OCI-LY7 (cell line): ENCODE measurements at regions not wholly inside any gene's neighbourhood (a gene's known extent, or its start where the extent isn't known, plus 50 kb on each side); places are given as distances from the start of the nearest gene placed in this dataset.

Source experiments
- BruUV-seq: library from RNA; stranded (reverse); fragments of 400-500 nt; replicated peaks from 2 replicates; lab custom pipeline; 2021; lab: Mats Ljungman, UMichigan
- CTCF ChIA-PET: fragments of 300-600 bp; sonication (Branson Sonifier 250); formaldehyde crosslinking; loops from one replicate; lab custom pipeline; 2022; ENCODE audit warnings: antibody characterized with exemption; ENCODE audit not compliant: unreplicated experiment; lab: Charles Lee
- POLR2A ChIA-PET: fragments of 300-600 bp; sonication (Branson Sonifier 250); formaldehyde crosslinking; loops from one replicate; lab custom pipeline; 2022; ENCODE audit warnings: antibody characterized with exemption; lab: Charles Lee
- DNase-seq: peaks from one replicate; pipeline ENCODE4 v3.0.0-alpha.2; 2015; ENCODE audit warnings: low spot score
- H2AFZ ChIP-seq: fragments of 200-600 bp; sonication (generic), shearing (Covaris generic); 2 replicates; pipeline ENCODE4 v1.6.1; 2014; ENCODE audit warnings: mild to moderate bottlenecking, antibody characterized with exemption, low read length, moderate library complexity
- H3K27ac ChIP-seq: fragments of 200-600 bp; sonication (generic); 2 replicates; pipeline ENCODE4 v1.5.1; 2014; ENCODE audit warnings: mixed run types, low read depth, mild to moderate bottlenecking, moderate library complexity, low read length, inconsistent platforms; ENCODE audit not compliant: poor library complexity, severe bottlenecking
- H3K36me3 ChIP-seq: fragments of 200-600 bp; sonication (generic); 2 replicates; pipeline ENCODE4 v1.6.1; 2014; ENCODE audit warnings: mild to moderate bottlenecking, antibody characterized with exemption, low read length, moderate library complexity, mixed read lengths; ENCODE audit not compliant: insufficient read depth
- H3K4me1 ChIP-seq: fragments of 200-600 bp; sonication (generic); 2 replicates; pipeline ENCODE4 v1.5.1; 2014; ENCODE audit warnings: mild to moderate bottlenecking, low read length; ENCODE audit not compliant: insufficient read depth, poor library complexity, severe bottlenecking
- H3K4me2 ChIP-seq: fragments of 200-600 bp; sonication (generic); 2 replicates; pipeline ENCODE4 v1.6.1; 2014; ENCODE audit warnings: mild to moderate bottlenecking, low read length
- H3K4me3 ChIP-seq: fragments of 200-600 bp; sonication (generic); 2 replicates; pipeline ENCODE4 v1.5.1; 2014; ENCODE audit warnings: mild to moderate bottlenecking, low read depth, low read length; ENCODE audit not compliant: poor library complexity, severe bottlenecking
- H3K79me2 ChIP-seq: fragments of 200-600 bp; sonication (generic); 2 replicates; pipeline ENCODE4 v1.6.1; 2016; ENCODE audit warnings: low read depth, mild to moderate bottlenecking, low read length, moderate library complexity, mixed read lengths; ENCODE audit not compliant: insufficient read depth
- H3K9me2 ChIP-seq: fragments of 200-600 bp; sonication (generic); 2 replicates; pipeline ENCODE4 v1.6.1; 2016; ENCODE audit warnings: mild to moderate bottlenecking, low read length, mixed read lengths; ENCODE audit not compliant: insufficient read depth
- H3K9me3 ChIP-seq: fragments of 200-600 bp; sonication (generic); 2 replicates; pipeline ENCODE4 v1.6.1; 2014; ENCODE audit warnings: mild to moderate bottlenecking, mixed run types, low read length, mixed read lengths
- H4K20me1 ChIP-seq: fragments of 200-600 bp; sonication (generic); 2 replicates; pipeline ENCODE4 v1.6.1; 2014; ENCODE audit warnings: mild to moderate bottlenecking, antibody characterized with exemption, low read length, moderate library complexity, mixed read lengths; ENCODE audit not compliant: insufficient read depth
- EZH2phosphoT487 ChIP-seq: fragments of 200-600 bp; sonication (generic); IDR thresholded peaks from 2 replicates; pipeline ENCODE4 v1.6.1; 2018; ENCODE audit warnings: low read depth, borderline replicate concordance, mild to moderate bottlenecking, mixed run types, antibody characterized with exemption, low read length, moderate library complexity, mixed read lengths
- intact Hi-C: fragments of 100-400 bp; cut with micrococcal nuclease; formaldehyde crosslinking; loops from one replicate; pipeline ENCODE4 v1.10.0; 2022; ENCODE audit not compliant: unreplicated experiment
- TF ChIP-seq, protein P1 (sequence below): fragments of 200-600 bp; sonication (generic); conservative IDR thresholded peaks from 2 replicates; pipeline ENCODE4 v1.5.1; 2014; ENCODE audit warnings: mild to moderate bottlenecking, antibody characterized with exemption, low read length, moderate library complexity, mixed read lengths

DNA sequence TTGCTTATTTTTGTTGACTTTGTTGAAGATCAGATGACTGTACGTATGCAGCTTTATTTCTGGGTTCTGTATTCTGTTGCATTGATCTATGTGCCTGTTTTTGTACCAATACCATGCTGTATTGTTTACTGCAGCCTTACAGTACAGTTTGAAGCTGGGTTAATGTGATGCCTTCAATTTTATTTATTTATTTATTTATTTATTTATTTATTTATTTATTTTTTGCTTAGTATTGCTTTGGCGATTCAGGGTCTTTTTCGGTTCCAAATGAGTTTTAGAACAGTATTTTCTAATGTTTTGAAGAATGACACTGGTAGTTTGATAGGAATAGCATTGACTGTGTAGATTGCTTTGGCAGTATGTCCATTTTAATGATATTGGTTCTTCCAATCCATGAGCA lies 210.3 kb downstream of the EPM2A start:
- Histone ChIP-seq H3K36me3 (no peaks in the 10 kb centered on the region), H3K9me2 (no peaks in the 10 kb centered on the region), H4K20me1 (no peaks in the 10 kb centered on the region), H3K27ac (no peak overlapping the region), H3K9me3 (no peaks in the 10 kb centered on the region), H3K4me3 (no peak overlapping the region), H3K4me2 (no peak overlapping the region), H2AFZ (no peak overlapping the region), H3K4me1 (no peaks in the 10 kb centered on the region), H3K79me2 (no peaks in the 10 kb centered on the region)
- BruUV-seq, result no TSS peak
- no peak for TF ChIP-seq EZH2phosphoT487
- TF ChIP-seq, protein P1, sequence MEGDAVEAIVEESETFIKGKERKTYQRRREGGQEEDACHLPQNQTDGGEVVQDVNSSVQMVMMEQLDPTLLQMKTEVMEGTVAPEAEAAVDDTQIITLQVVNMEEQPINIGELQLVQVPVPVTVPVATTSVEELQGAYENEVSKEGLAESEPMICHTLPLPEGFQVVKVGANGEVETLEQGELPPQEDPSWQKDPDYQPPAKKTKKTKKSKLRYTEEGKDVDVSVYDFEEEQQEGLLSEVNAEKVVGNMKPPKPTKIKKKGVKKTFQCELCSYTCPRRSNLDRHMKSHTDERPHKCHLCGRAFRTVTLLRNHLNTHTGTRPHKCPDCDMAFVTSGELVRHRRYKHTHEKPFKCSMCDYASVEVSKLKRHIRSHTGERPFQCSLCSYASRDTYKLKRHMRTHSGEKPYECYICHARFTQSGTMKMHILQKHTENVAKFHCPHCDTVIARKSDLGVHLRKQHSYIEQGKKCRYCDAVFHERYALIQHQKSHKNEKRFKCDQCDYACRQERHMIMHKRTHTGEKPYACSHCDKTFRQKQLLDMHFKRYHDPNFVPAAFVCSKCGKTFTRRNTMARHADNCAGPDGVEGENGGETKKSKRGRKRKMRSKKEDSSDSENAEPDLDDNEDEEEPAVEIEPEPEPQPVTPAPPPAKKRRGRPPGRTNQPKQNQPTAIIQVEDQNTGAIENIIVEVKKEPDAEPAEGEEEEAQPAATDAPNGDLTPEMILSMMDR, result no peak
- POLR2A ChIA-PET, result interaction anchor here (0.6 to 0.7 kb wide), 2 partner anchors 69 to 262 kb away, joined by 3 read pairs; no protein-coding TSS in a partner anchor
- intact Hi-C loops, result no loop called here
- DNase-seq, result no peak
- CTCF ChIA-PET, result no interaction called here

GRCh38 chr6:145529582-145529981 lies 205.7 kb downstream of the EPM2A start:
- H3K36me3 ChIP-seq, result no peaks in the 10 kb centered on the region
- no peak overlapping the region for H3K4me2 ChIP-seq
- TF ChIP-seq, protein P1, result no peak
- TF ChIP-seq EZH2phosphoT487, result no peak
- DNase-seq, result no peak
- no peaks in the 10 kb centered on the region for H3K79me2 ChIP-seq
- H3K4me3 ChIP-seq, result no peak overlapping the region
- ChIA-PET POLR2A (interaction anchor here (1.2 kb wide), 1 partner anchor 14 kb away, joined by 4 read pairs; no protein-coding TSS in a partner anchor), CTCF (no interaction called here)
- H3K9me2 ChIP-seq, result no peaks in the 10 kb centered on the region
- H4K20me1 ChIP-seq, result no peaks in the 10 kb centered on the region
- no peak overlapping the region for H2AFZ ChIP-seq
- intact Hi-C loops, result no loop called here
- H3K9me3 ChIP-seq, result no peaks in the 10 kb centered on the region
- no peak overlapping the region for H3K27ac ChIP-seq
- no peaks in the 10 kb centered on the region for H3K4me1 ChIP-seq
- BruUV-seq, result no TSS peak

- TF ChIP-seq EZH2phosphoT487, result no peak
- TF ChIP-seq, protein P1, result no peak
- Histone ChIP-seq H2AFZ (no peak overlapping the region), H3K4me3 (no peak overlapping the region), H3K79me2 (no peaks in the 10 kb centered on the region), H3K9me2 (no peaks in the 10 kb centered on the region), H3K36me3 (no peaks in the 10 kb centered on the region), H3K27ac (no peak overlapping the region), H3K4me1 (no peaks in the 10 kb centered on the region), H4K20me1 (no peaks in the 10 kb centered on the region), H3K9me3 (no peaks in the 10 kb centered on the region), H3K4me2 (no peak overlapping the region)
- intact Hi-C loops, result no loop called here
- BruUV-seq, result no TSS peak
- POLR2A ChIA-PET, result no interaction called here
- DNase-seq, result no peak
- CTCF ChIA-PET, result no interaction called here
Observed at GRCh38 chr6:145530454-145530853, 204.9 kb downstream of the EPM2A start.
